ENCODE measurements at regions not wholly inside any gene's neighbourhood (a gene's known extent, or its start where the extent isn't known, plus 50 kb on each side); places are given as distances from the start of the nearest gene placed in this dataset.

DNA sequence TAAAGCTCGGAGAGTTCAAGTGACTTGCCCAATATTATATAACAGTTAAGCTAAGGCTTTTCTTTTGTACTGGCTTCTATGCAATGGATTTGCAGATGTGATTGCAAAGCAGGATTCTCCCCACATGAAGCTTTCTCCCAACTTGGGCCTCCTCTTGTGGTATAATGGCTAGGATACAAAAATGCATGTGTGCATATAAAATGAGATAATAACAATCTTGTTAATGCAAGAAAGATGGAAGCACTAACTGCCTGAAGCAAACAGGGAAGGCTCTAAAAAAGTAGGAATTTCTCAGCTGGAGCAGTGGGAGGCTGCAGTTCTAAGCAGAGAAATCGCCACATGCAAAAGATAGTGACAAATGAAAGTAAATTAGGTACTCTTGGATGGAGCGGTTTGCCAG lies 444.2 kb upstream of the RIOK2 start:
- CTCF ChIA-PET: no interaction called here

DNA sequence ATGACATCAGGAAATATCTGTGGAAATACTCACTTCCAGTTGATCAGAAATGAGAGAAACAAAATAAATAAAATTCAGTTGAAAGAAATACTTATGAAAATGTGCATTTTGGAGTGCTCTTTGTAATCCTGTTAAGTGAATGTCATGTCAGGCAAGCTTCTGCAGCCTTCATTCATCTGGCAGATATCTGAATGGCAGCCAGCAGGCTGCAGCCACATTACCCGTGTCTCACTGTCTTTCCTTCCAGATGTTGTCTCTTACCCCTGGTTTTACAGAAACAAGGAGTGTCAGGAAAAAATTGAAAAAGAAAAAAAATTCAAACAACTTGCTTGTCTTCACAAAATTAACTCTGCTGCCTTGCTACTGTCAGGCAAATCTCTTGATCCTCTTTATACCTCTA lies 445.0 kb upstream of the RIOK2 start:
- H3K27me3 Mint-ChIP-seq: no peaks in the 10 kb centered on the region
- peaks cover 2% of the 10 kb centered on the region for H3K9me3 Mint-ChIP-seq (ENCODE audit: low read depth)
- CTCF ChIA-PET: no interaction called here
- no peaks in the 10 kb centered on the region for H3K36me3 Mint-ChIP-seq
- H3K4me1 Mint-ChIP-seq: no peaks in the 10 kb centered on the region
- ATAC-seq: no peak
- no peak overlapping the region for H3K27ac Mint-ChIP-seq
- no peak overlapping the region for H3K4me3 Mint-ChIP-seq
- DNase-seq: no peak

More for the DNA sequence above, 444.2 kb upstream of the RIOK2 start:
- no peak for DNase-seq
- Mint-ChIP-seq H3K27me3 (no peaks in the 10 kb centered on the region), H3K9me3 (ENCODE audit: low read depth) (peaks cover 2% of the 10 kb centered on the region), H3K4me1 (no peaks in the 10 kb centered on the region), H3K36me3 (no peaks in the 10 kb centered on the region), H3K4me3 (no peak overlapping the region), H3K27ac (no peak overlapping the region)
- no peak for ATAC-seq

- CTCF ChIA-PET: no interaction called here
- no peak for DNase-seq
- H3K27me3 Mint-ChIP-seq: no peaks in the 10 kb centered on the region
- peaks cover 2% of the 10 kb centered on the region for H3K9me3 Mint-ChIP-seq (ENCODE audit: low read depth)
- no peak overlapping the region for H3K27ac Mint-ChIP-seq
- no peak for ATAC-seq
- no peaks in the 10 kb centered on the region for H3K36me3 Mint-ChIP-seq
- no peaks in the 10 kb centered on the region for H3K4me1 Mint-ChIP-seq
- no peak overlapping the region for H3K4me3 Mint-ChIP-seq
Measured at GRCh38 chr5:97628807-97629206, 445.8 kb upstream of the RIOK2 start.

GRCh38 chr5:97629276-97629675 lies 446.2 kb upstream of the RIOK2 start:
- Mint-ChIP-seq H3K9me3 (ENCODE audit: low read depth) (peaks cover 3% of the 10 kb centered on the region), H3K4me3 (no peak overlapping the region), H3K4me1 (no peaks in the 10 kb centered on the region), H3K27me3 (no peaks in the 10 kb centered on the region), H3K36me3 (no peaks in the 10 kb centered on the region), H3K27ac (no peak overlapping the region)
- DNase-seq (no peak), ATAC-seq (no peak)
- CTCF ChIA-PET: no interaction called here

GRCh38 chr5:97635553-97635952 lies 452.5 kb upstream of the RIOK2 start:
- H3K4me3 Mint-ChIP-seq: no peak overlapping the region
- no peaks in the 10 kb centered on the region for H3K4me1 Mint-ChIP-seq

DNA sequence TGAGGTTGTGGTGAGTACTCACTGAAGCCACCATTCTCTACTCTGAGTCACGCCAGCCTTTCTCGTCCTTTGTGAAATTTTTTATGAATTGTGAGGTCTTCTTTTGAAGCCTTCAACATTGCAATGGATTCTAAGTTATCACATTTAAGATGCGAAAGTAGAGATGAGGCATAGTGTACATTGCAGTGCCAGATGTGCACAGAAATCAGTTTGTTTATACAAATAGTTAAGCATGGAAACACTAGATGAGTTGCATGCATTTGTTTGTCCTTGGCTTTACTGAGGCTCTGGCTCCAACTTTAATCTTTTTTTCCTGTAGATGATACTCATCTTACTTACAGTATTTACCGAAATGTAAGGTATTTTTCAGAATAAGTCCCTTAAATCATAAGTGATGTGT lies 453.7 kb upstream of the RIOK2 start:
- H3K27me3 Mint-ChIP-seq: no peaks in the 10 kb centered on the region
- CTCF ChIA-PET: no interaction called here
- peaks cover 4% of the 10 kb centered on the region for H3K9me3 Mint-ChIP-seq (ENCODE audit: low read depth)
- no peak overlapping the region for H3K4me3 Mint-ChIP-seq
- no peaks in the 10 kb centered on the region for H3K36me3 Mint-ChIP-seq
- no peak overlapping the region for H3K27ac Mint-ChIP-seq
- DNase-seq: no peak
- H3K4me1 Mint-ChIP-seq: no peaks in the 10 kb centered on the region
- ATAC-seq: no peak

More at GRCh38 chr5:97635553-97635952, 452.5 kb upstream of the RIOK2 start:
- no peak for DNase-seq
- Mint-ChIP-seq H3K9me3 (ENCODE audit: low read depth) (peaks cover 2% of the 10 kb centered on the region), H3K36me3 (no peaks in the 10 kb centered on the region), H3K27me3 (no peaks in the 10 kb centered on the region), H3K27ac (no peak overlapping the region)
- CTCF ChIA-PET: no interaction called here
- no peak for ATAC-seq

DNA sequence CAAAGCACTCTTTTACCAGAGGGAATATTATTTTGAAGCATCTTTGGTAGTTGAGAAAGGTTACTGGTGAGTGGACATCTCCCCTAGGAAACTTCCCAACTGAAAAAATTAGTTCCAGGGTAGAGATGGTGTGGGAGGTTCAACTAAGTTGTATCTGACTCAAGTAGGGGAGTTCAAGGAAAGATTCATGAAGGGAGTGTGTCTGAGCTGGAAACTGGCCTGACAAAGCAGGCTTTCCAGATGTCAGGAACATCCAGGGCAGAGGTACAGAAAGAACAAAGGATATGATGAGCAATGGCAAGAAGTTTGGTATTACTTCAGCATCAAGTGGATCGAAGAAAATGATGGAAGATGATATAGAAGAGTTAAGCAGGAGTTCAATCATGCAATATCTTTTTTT lies 458.0 kb upstream of the RIOK2 start:
- H3K4me1 Mint-ChIP-seq: no peaks in the 10 kb centered on the region
- no peaks in the 10 kb centered on the region for H3K27me3 Mint-ChIP-seq
- H3K4me3 Mint-ChIP-seq: no peak overlapping the region
- H3K36me3 Mint-ChIP-seq: no peaks in the 10 kb centered on the region
- H3K9me3 Mint-ChIP-seq (ENCODE audit: low read depth): peaks cover 2% of the 10 kb centered on the region
- no peak for DNase-seq
- no peak for ATAC-seq
- CTCF ChIA-PET: no interaction called here
- no peak overlapping the region for H3K27ac Mint-ChIP-seq

DNA sequence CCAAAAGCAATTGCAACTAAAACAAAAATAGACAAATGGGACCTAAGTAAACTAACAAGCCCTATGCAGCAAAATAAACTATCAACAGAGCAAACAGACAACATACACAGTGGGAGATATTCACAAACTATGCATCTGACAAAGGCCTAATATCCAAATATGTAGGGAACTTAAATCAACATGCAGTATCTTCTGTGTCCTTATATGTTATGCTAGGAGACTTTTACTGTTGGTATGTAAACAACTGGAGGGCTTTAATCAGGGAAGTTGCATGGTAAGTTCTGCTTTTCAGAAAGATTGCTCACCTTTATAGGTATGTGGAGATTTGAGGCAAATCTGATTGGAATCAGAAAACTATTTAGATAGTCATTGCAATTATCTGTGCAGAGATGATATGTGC lies 461.2 kb upstream of the RIOK2 start:
- ATAC-seq (no peak), DNase-seq (no peak)
- H3K27me3 Mint-ChIP-seq: no peaks in the 10 kb centered on the region
- CTCF ChIA-PET: no interaction called here
- no peak overlapping the region for H3K27ac Mint-ChIP-seq
- no peak overlapping the region for H3K4me3 Mint-ChIP-seq
- H3K9me3 Mint-ChIP-seq (ENCODE audit: low read depth): peaks cover 5% of the 10 kb centered on the region
- H3K4me1 Mint-ChIP-seq: no peaks in the 10 kb centered on the region
- H3K36me3 Mint-ChIP-seq: no peaks in the 10 kb centered on the region

DNA sequence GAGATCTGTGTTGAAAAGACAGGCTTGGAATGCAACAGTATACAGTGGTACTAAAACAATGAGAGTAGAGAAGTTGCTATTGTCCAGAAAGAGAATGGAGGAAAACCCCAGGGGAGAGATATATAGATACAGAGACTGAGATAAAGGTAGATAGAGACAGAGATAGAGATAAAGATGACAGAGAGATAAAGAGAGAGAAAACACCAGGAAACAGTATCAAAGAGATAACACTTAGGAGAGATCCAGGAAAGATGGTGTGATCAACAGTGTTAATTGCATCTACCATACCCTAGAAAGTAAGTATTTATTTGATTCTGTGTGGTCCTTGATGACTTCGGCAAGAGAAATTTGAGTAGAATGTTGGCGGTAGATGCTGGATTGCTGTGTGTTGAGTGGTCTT lies 461.8 kb upstream of the RIOK2 start:
- no peak overlapping the region for H3K4me3 Mint-ChIP-seq
- H3K4me1 Mint-ChIP-seq: no peaks in the 10 kb centered on the region
- H3K9me3 Mint-ChIP-seq (ENCODE audit: low read depth): peaks cover 5% of the 10 kb centered on the region
- no peak overlapping the region for H3K27ac Mint-ChIP-seq
- ATAC-seq (no peak), DNase-seq (no peak)
- no peaks in the 10 kb centered on the region for H3K36me3 Mint-ChIP-seq
- CTCF ChIA-PET: no interaction called here
- H3K27me3 Mint-ChIP-seq: no peaks in the 10 kb centered on the region

DNA sequence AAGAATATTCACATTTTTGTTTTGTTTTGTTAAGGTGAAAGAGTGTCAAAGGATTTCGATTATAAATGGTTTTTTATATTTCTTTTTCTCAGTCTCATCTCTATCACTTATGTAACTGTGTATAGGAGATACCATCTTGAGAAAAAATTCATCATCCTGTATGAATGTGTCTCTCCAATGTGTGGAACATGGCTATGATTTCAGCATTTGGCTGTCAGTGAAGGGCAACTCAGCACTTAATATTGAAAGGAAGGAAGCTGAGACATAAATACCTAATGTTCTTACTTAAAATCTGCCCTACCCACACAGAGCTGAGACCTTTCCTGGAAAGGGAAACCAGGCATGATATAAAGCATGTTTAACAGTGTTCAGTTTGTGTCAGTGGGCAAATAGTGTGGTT lies 474.2 kb upstream of the RIOK2 start:
- H3K36me3 Mint-ChIP-seq: no peaks in the 10 kb centered on the region
- H3K27me3 Mint-ChIP-seq: no peaks in the 10 kb centered on the region
- no peak overlapping the region for H3K27ac Mint-ChIP-seq
- ATAC-seq (no peak), DNase-seq (no peak)
- no peaks in the 10 kb centered on the region for H3K4me1 Mint-ChIP-seq
- CTCF ChIA-PET: no interaction called here
- peaks cover 3% of the 10 kb centered on the region for H3K9me3 Mint-ChIP-seq (ENCODE audit: low read depth)
- no peak overlapping the region for H3K4me3 Mint-ChIP-seq

DNA sequence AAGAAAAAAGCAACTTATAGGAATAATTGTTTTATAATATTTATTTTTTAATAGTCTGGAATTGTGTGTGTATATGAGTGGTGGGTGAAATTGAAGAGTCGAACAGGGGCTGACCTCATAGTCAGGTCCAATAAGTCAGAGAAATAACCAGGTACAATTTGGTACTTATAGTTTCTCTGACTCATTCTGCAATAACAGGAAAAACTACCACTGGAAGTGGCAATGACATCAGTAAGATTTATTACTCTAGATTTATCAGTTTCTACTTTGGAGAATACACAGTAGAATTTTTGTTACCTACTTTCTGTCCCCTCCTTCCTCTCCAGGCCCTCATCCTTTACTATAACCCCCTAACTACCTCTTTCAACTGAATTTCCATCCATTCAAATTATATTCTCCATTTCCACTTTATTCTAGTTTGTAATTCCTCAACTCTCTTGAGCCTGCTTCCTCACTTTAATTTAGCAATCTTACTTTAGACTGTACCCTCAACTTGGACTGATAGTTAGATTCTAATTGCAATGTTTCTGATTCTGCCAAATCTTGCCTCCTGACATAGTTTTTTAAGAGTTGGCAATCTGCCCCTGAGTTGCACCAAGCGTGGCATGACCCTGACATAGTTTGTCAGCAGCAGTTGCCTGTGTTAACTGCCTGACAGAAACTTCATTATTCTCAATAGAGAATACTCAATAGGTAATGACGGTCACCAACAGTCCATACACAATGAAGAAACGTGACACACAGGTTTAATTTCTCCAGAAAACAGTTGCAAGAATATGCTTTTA lies 475.3 kb upstream of the RIOK2 start:
- DNase-seq: no peak
- H3K4me3 Mint-ChIP-seq: no peak overlapping the region
- no peak overlapping the region for H3K27ac Mint-ChIP-seq
- H3K9me3 Mint-ChIP-seq (ENCODE audit: low read depth): peaks cover 3% of the 10 kb centered on the region
- no peaks in the 10 kb centered on the region for H3K27me3 Mint-ChIP-seq
- H3K4me1 Mint-ChIP-seq: no peaks in the 10 kb centered on the region
- ATAC-seq: no peak
- CTCF ChIA-PET: no interaction called here
- H3K36me3 Mint-ChIP-seq: no peaks in the 10 kb centered on the region

- no peaks in the 10 kb centered on the region for H3K36me3 Mint-ChIP-seq
- no peak for DNase-seq
- no peaks in the 10 kb centered on the region for H3K27me3 Mint-ChIP-seq
- no peak overlapping the region for H3K27ac Mint-ChIP-seq
- no peaks in the 10 kb centered on the region for H3K9me3 Mint-ChIP-seq (ENCODE audit: low read depth)
- CTCF ChIA-PET: no interaction called here
- no peak overlapping the region for H3K4me3 Mint-ChIP-seq
- no peaks in the 10 kb centered on the region for H3K4me1 Mint-ChIP-seq
- no peak for ATAC-seq
Measured at GRCh38 chr5:97666783-97667182, 483.7 kb upstream of the RIOK2 start.

DNA sequence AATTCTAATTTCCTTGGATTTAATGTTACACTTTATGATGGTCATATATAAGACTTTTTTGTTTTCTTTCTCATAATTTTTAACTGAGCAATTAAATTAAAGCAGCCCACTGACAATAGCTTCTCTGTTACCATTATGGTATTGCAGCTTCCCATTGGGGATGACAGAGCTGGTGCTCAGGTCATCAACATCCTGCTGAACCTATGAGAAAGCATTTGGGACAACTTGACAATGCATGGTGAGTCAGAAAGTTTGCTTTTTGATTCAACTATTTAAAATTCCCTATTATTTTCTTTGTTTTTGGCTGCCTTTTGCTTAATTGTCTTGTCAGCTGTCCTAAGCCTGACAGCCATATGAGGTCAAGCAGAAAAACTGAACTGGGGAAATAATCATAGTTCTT lies 487.4 kb upstream of the RIOK2 start:
- Mint-ChIP-seq H3K9me3 (ENCODE audit: low read depth) (no peaks in the 10 kb centered on the region), H3K36me3 (no peaks in the 10 kb centered on the region), H3K4me3 (no peak overlapping the region), H3K27me3 (no peaks in the 10 kb centered on the region), H3K4me1 (no peaks in the 10 kb centered on the region), H3K27ac (no peak overlapping the region)
- DNase-seq (no peak), ATAC-seq (no peak)
- CTCF ChIA-PET: no interaction called here

GRCh38 chr5:97676608-97677007 lies 493.6 kb upstream of the RIOK2 start:
- H3K27me3 Mint-ChIP-seq: no peaks in the 10 kb centered on the region
- no peak overlapping the region for H3K4me3 Mint-ChIP-seq
- CTCF ChIA-PET: no interaction called here
- no peak for DNase-seq
- H3K27ac Mint-ChIP-seq: no peak overlapping the region
- no peaks in the 10 kb centered on the region for H3K4me1 Mint-ChIP-seq
- no peak for ATAC-seq
- no peaks in the 10 kb centered on the region for H3K9me3 Mint-ChIP-seq (ENCODE audit: low read depth)
- no peaks in the 10 kb centered on the region for H3K36me3 Mint-ChIP-seq

- ATAC-seq (no peak), DNase-seq (no peak)
- Mint-ChIP-seq H3K36me3 (no peaks in the 10 kb centered on the region), H3K4me1 (no peaks in the 10 kb centered on the region), H3K4me3 (no peak overlapping the region), H3K27ac (no peak overlapping the region), H3K27me3 (no peaks in the 10 kb centered on the region), H3K9me3 (ENCODE audit: low read depth) (peaks cover 1% of the 10 kb centered on the region)
- CTCF ChIA-PET: no interaction called here
Measured at GRCh38 chr5:97694091-97694490, 511.0 kb upstream of the RIOK2 start.

Data from activated CD8-positive, alpha-beta memory T cell treated with anti-CD3 and anti-CD28 coated beads, Interleukin-2, amount 10 ng/mL, durations not matched to agents 7 days and 5 days (primary cell).